Transverse colon (tissue), 4 donors: ENCODE measurements at regions not wholly inside any gene's neighbourhood (a gene's known extent, or its start where the extent isn't known, plus 50 kb on each side); places are given as distances from the start of the nearest gene placed in this dataset.

Experiments
- DNase-seq: peaks from one replicate; pipeline ENCODE4 v3.0.0-alpha.2; 2019
- H3K27ac ChIP-seq, 4 donors: fragments of 200-600 bp; sonication (generic); 2 replicates each; pipeline ENCODE4 v1.5.1; 2016 to 2018; ENCODE audit warnings: inconsistent platforms in 4 of 4
- H3K27me3 ChIP-seq: fragments of 200-600 bp; sonication (generic); 2 replicates; pipeline ENCODE4 v1.5.1; 2017; ENCODE audit warnings: inconsistent platforms
- H3K36me3 ChIP-seq, 4 donors: fragments of 200-600 bp; sonication (generic); 2 replicates each; pipeline ENCODE4 v1.5.1; 2017 to 2019; ENCODE audit warnings: inconsistent platforms in 4 of 4
- H3K4me1 ChIP-seq, 4 donors: fragments of 200-600 bp; sonication (generic); 2 replicates each; pipeline ENCODE4 v1.5.1; 2017 to 2020; ENCODE audit warnings: inconsistent platforms in 4 of 4
- H3K4me3 ChIP-seq, 4 donors: fragments of 200-600 bp; sonication (generic); 1 replicate in 1 of 4; 2 replicates in 3 of 4; pipeline versions ENCODE4 v1.5.1 to v1.6.1; 2017 to 2019; ENCODE audit warnings: inconsistent platforms in 4 of 4
- H3K9me3 ChIP-seq, 2 donors: fragments of 200-600 bp; sonication (generic); 2 replicates each; pipeline ENCODE4 v1.5.1; 2017 to 2019; ENCODE audit warnings: inconsistent platforms in 2 of 2
- CTCF ChIP-seq, 5 experiments: fragments of 200-600 bp in 3 of 5; fragments of 450-650 bp in 2 of 5; sonication (generic) in 3 of 5; IDR thresholded peaks; 1 replicate in 2 of 5; 2 replicates in 3 of 5; pipeline ENCODE4 v1.5.1; 2016 to 2017; ENCODE audit warnings: antibody characterized with exemption in 5 of 5, inconsistent platforms in 3 of 5, mild to moderate bottlenecking in 2 of 5, moderate library complexity in 1 of 5
- EP300 ChIP-seq: sonication (generic); formaldehyde crosslinking; IDR thresholded peaks from one replicate; pipeline ENCODE4 v1.6.1; 2017; ENCODE audit warnings: antibody characterized with exemption, low read depth
- POLR2A ChIP-seq: fragments of 450-650 bp; IDR thresholded peaks from one replicate; pipeline ENCODE4 v1.6.1; 2016; ENCODE audit warnings: antibody characterized with exemption, mild to moderate bottlenecking, moderate library complexity
- POLR2AphosphoS5 ChIP-seq, 3 donors: sonication (generic); formaldehyde crosslinking; IDR thresholded peaks; one replicate each; pipeline ENCODE4 v1.6.1; 2016; ENCODE audit warnings: antibody characterized with exemption in 3 of 3
- WGBS, 2 donors: methylation state at CpG; one replicate each; pipeline ENCODE4 v1.1.5; 2018; ENCODE audit warnings: low coverage in 1 of 2; 5-methylcytosine and 5-hydroxymethylcytosine counted together
- in situ Hi-C, 4 donors: fragments of 200-750 bp; cut with MboI; loops; one replicate each; pipeline versions ENCODE4 v1.15.0 to v1.15.1; 2017; ENCODE audit warnings: low sequenced_read_pairs in 3 of 4, low pct_ligation_motif_present in 1 of 4, low pct_unique_long_range_greater_than_20kb in 1 of 4
- intact Hi-C: fragments of 100-400 bp; cut with DNase I; formaldehyde crosslinking; loops from one replicate; pipeline ENCODE4 v1.15.1; 2023; ENCODE audit warnings: low total_unique reads

DNA sequence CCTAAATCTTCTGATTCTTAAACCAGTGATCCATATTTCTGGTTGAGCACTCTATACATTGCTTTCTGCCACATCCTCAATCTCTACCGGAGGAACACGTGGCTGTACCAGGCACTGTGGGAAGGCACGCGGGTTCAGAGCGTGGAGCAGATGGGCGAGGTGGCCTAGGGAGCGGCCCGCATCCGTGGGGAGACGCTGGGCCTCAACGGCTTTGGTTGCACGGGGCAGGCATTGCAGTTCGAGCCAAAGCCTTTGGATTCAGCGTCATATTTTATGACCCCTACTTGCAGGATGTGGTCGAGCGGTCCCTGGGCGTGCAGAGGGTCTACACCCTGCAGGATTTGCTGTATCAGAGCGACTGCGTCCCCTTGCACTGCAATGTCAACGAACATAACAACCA is 197.2 kb upstream of the RGMB start:
- Histone ChIP-seq H3K36me3 (no peaks in the 10 kb centered on the region), H3K9me3 (no peaks in the 10 kb centered on the region), H3K4me1 (peaks cover 0 to 6% (median 0%) of the 10 kb centered on the region in 4 donors), H3K27me3 (no peaks in the 10 kb centered on the region), H3K27ac (no peak overlapping the region), H3K4me3 (no peak overlapping the region)
- in situ Hi-C loops (no loop called here), intact Hi-C loops (no loop called here)
- TF ChIP-seq POLR2AphosphoS5 (IDR thresholded peaks at IDR 0.05) (no peak), EP300 (no peak), POLR2A (no peak)
- 91% methylated on average over 20 of the region's 20 CpGs; no CpG with 5 or more reads in 1 of the 2 donors for WGBS, 2 donors
- no peak for DNase-seq

- Histone ChIP-seq H3K4me3 (no peak overlapping the region), H3K36me3 (no peaks in the 10 kb centered on the region), H3K27me3 (no peaks in the 10 kb centered on the region), H3K9me3 (no peaks in the 10 kb centered on the region), H3K4me1 (peaks cover 0 to 6% (median 0%) of the 10 kb centered on the region in 4 donors), H3K27ac (no peak overlapping the region)
- no peak for DNase-seq
- in situ Hi-C loops: no loop called here
- no peak for TF ChIP-seq POLR2AphosphoS5 (IDR thresholded peaks at IDR 0.05)
- no peak for TF ChIP-seq POLR2A
- TF ChIP-seq CTCF (IDR thresholded peaks at IDR 0.05): no peak
- no peak for TF ChIP-seq EP300
- intact Hi-C loops: no loop called here
- WGBS, 2 donors: 60 to 79% methylated on average over 1 of the region's 1 CpG
Measured at GRCh38 chr5:98578438-98578837, 195.0 kb upstream of the RGMB start.

DNA sequence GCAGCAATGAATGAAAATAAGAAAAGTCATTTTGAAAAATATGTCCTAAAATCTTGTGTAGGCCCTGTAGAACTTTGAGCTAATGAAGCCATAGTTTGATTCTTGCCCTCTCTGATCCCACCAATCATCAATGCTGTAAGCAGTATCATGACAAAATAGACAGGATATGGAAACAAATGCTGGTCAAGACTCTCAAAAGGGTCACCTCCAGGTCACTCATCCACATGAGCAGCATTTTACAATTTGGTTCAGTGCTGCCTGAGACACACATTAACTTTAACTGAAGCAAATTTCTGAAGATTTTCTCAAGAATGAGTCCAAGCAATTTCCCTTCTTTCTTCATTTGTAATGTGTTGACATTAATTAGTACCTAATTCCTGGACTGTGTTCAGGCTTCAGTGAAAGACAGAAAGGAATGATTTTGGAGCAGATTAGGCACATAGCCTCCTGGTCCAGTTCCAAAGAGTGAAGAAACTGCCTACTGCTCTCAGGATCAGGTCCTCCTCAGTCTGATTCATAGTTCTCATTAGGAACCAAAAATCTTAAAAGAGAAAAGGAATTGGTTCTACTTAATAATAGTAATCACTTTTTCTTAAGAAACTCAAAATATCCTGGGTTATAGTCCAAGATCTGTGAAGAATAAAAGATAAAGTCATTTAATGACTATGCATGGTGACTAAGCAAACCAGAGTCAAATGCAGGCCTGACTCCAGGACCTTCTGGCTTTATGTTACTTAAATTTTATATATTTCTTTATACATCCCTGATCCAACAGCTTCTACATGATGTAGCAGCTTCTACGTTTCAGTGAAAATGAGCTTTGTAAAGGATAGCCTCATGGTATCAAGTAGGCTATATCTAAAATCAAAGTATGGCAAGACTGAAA is 192.1 kb upstream of the RGMB start:
- intact Hi-C loops (no loop called here), in situ Hi-C loops (no loop called here)
- Histone ChIP-seq H3K27ac (no peak overlapping the region), H3K4me1 (no peaks in the 10 kb centered on the region), H3K36me3 (no peaks in the 10 kb centered on the region), H3K27me3 (no peaks in the 10 kb centered on the region), H3K9me3 (no peaks in the 10 kb centered on the region), H3K4me3 (no peak overlapping the region)
- TF ChIP-seq POLR2AphosphoS5 (IDR thresholded peaks at IDR 0.05) (no peak), CTCF (IDR thresholded peaks at IDR 0.05) (no peak), POLR2A (no peak), EP300 (no peak)
- DNase-seq: no peak
- WGBS, 2 donors: 68 to 83% methylated on average over 1 of the region's 1 CpG

- peaks cover 0 to 12% (median 4%) of the 10 kb centered on the region in 4 donors for H3K4me1 ChIP-seq
- TF ChIP-seq POLR2AphosphoS5 (IDR thresholded peaks at IDR 0.05) (no peak), CTCF (IDR thresholded peaks at IDR 0.05) (no peak), EP300 (no peak), POLR2A (no peak)
- H3K27ac ChIP-seq: no peak overlapping the region
- DNase-seq: no peak
- in situ Hi-C loops: no loop called here
- H3K36me3 ChIP-seq: no peaks in the 10 kb centered on the region
- H3K27me3 ChIP-seq: no peaks in the 10 kb centered on the region
- intact Hi-C loops: no loop called here
- no peak overlapping the region for H3K4me3 ChIP-seq
- no peaks in the 10 kb centered on the region for H3K9me3 ChIP-seq
- 40 to 45% methylated on average over 1 to 2 of the region's 2 CpGs for WGBS, 2 donors
Measured at GRCh38 chr5:98583586-98583985, 189.9 kb upstream of the RGMB start.
